Colonic mucosa (tissue), 4 donors: ENCODE measurements at regions not wholly inside any gene's neighbourhood (a gene's known extent, or its start where the extent isn't known, plus 50 kb on each side); places are given as distances from the start of the nearest gene placed in this dataset.
A peak's percentile ranks its signal among the peaks of the same experiment; 100 is the strongest.

Experiments
- DNase-seq: peaks from one replicate; pipeline ENCODE4 v3.0.0-alpha.2; 2020
- H3K27ac ChIP-seq: fragments of 200-600 bp; one replicate; pipeline ENCODE4 v1.8.0; 2021
- H3K27me3 ChIP-seq: fragments of 200-600 bp; one replicate; pipeline ENCODE4 v1.8.0; 2021
- H3K36me3 ChIP-seq: fragments of 200-600 bp; one replicate; pipeline ENCODE4 v1.8.0; 2021
- H3K4me1 ChIP-seq: fragments of 200-600 bp; one replicate; pipeline ENCODE4 v1.8.0; 2021; ENCODE audit warnings: mild to moderate bottlenecking
- H3K4me3 ChIP-seq: fragments of 200-600 bp; one replicate; pipeline ENCODE4 v1.8.0; 2021
- H3K9ac ChIP-seq, 2 donors: one replicate each; pipeline ENCODE4 v1.7.0; 2013; ENCODE audit warnings: control low read depth in 2 of 2, low read depth in 2 of 2, low read length in 2 of 2
- H3K9me3 ChIP-seq: fragments of 200-600 bp; one replicate; pipeline ENCODE4 v1.8.0; 2021
- intact Hi-C: fragments of 100-400 bp; cut with DNase I; formaldehyde crosslinking; loops from one replicate; pipeline ENCODE4 v1.14.1; 2022
- TF ChIP-seq, protein P1 (sequence below): fragments of 200-600 bp; IDR thresholded peaks from one replicate; pipeline ENCODE4 v1.8.0; 2022; ENCODE audit warnings: antibody characterized with exemption, mild to moderate bottlenecking
- donor health status: healthy.
- donor health status: DM: no; HTN: no; CAD: no.
- donor health status: DM: no; HTN: no; CAD: no.

- Histone ChIP-seq H3K36me3 (no peaks in the 10 kb centered on the region), H3K27me3 (no peaks in the 10 kb centered on the region), H3K4me3 (peak overlapping the region; percentile 19), H3K9ac (peak overlapping the region; percentile 56 to 75), H3K4me1 (peaks cover 11% of the 10 kb centered on the region), H3K9me3 (no peaks in the 10 kb centered on the region), H3K27ac (peak overlapping the region; percentile 84)
- DNase-seq = no peak
- TF ChIP-seq, protein P1, sequence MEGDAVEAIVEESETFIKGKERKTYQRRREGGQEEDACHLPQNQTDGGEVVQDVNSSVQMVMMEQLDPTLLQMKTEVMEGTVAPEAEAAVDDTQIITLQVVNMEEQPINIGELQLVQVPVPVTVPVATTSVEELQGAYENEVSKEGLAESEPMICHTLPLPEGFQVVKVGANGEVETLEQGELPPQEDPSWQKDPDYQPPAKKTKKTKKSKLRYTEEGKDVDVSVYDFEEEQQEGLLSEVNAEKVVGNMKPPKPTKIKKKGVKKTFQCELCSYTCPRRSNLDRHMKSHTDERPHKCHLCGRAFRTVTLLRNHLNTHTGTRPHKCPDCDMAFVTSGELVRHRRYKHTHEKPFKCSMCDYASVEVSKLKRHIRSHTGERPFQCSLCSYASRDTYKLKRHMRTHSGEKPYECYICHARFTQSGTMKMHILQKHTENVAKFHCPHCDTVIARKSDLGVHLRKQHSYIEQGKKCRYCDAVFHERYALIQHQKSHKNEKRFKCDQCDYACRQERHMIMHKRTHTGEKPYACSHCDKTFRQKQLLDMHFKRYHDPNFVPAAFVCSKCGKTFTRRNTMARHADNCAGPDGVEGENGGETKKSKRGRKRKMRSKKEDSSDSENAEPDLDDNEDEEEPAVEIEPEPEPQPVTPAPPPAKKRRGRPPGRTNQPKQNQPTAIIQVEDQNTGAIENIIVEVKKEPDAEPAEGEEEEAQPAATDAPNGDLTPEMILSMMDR = no peak
- intact Hi-C loops = loop anchor here (2.0 kb wide), 1 partner anchor 392 kb away; no protein-coding TSS in a partner anchor
These were observed 70.9 kb upstream of the ETS2 start for GRCh38 chr21:38734646-38735365.

DNA sequence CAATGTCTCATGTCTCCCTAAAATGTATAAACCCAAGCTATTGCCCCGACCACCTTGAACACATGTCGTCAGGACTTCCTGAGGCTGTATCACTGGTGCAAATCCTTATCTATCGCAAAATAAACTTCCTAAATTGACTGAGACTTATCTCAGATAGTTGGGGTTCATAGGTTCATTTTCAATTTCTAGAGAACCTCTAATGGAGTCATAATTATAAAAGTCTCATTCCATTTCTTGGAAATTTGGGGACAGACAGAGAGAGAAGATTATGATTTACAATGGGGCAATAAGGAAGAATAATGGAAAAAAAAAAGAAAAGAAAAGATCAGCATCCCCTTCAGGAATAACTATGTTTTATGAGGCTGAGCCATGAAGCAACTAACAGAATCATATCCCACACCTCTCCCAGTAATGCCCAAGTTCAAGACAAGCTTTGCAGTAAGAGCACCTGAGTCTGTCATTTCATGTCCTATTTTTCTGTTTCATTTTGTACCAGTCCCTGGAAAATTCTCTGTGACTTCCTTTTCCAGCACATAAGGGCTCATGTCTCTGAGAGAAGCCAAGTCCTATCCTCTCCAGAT is 70.0 kb upstream of the ETS2 start:
- no peak for DNase-seq
- peak overlapping the region; percentile 84 for H3K27ac ChIP-seq
- H3K9me3 ChIP-seq = no peaks in the 10 kb centered on the region
- no peak overlapping the region for H3K4me3 ChIP-seq
- intact Hi-C loops = loop anchor here (2.0 kb wide), 1 partner anchor 391 kb away; no protein-coding TSS in a partner anchor
- no peaks in the 10 kb centered on the region for H3K36me3 ChIP-seq
- TF ChIP-seq, protein P1 = no peak
- peak overlapping the region in 1 of 2 donors; percentile 36 for H3K9ac ChIP-seq
- H3K27me3 ChIP-seq = no peaks in the 10 kb centered on the region
- peaks cover 11% of the 10 kb centered on the region for H3K4me1 ChIP-seq

DNA sequence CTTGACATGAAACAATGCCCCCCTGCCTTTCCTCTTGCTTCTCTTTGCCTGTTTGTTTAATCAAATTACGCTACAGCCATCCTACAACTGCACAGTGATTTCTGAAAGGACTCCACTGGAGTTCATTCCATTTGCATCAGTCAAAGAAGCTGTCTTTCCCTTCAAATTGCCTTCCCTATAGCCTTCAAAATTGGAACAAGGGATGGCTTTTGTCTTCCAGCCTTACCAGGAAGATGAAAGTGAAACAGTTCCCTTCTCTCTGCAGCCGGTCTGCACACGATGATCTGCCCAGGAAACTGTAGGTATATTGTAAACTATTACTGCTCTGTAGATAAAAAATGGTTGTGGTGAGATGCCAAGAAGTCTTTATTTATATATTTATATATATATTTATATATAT is 65.6 kb upstream of the ETS2 start:
- H3K9me3 ChIP-seq = no peaks in the 10 kb centered on the region
- H3K9ac ChIP-seq = peak overlapping the region in 1 of 2 donors; percentile 57
- TF ChIP-seq, protein P1 = no peak
- no peaks in the 10 kb centered on the region for H3K36me3 ChIP-seq
- no peak for DNase-seq
- peaks cover 14% of the 10 kb centered on the region for H3K4me1 ChIP-seq
- peak overlapping the region; percentile 19 for H3K27ac ChIP-seq
- no peak overlapping the region for H3K4me3 ChIP-seq
- no peaks in the 10 kb centered on the region for H3K27me3 ChIP-seq
- intact Hi-C loops = no loop called here

GRCh38 chr21:38741092-38741949 is 64.4 kb upstream of the ETS2 start:
- intact Hi-C loops = no loop called here
- TF ChIP-seq, protein P1 = no peak
- peak overlapping the region; percentile 75 for H3K27ac ChIP-seq

GRCh38 chr21:38741950-38742256 is 63.8 kb upstream of the ETS2 start:
- Histone ChIP-seq H3K9me3 (no peaks in the 10 kb centered on the region), H3K9ac (peak overlapping the region in 1 of 2 donors; percentile 24), H3K4me1 (peaks cover 3% of the 10 kb centered on the region), H3K4me3 (no peak overlapping the region), H3K36me3 (no peaks in the 10 kb centered on the region), H3K27ac (peak overlapping the region; percentile 75), H3K27me3 (no peaks in the 10 kb centered on the region)
- intact Hi-C loops = no loop called here
- TF ChIP-seq, protein P1 = no peak
- DNase-seq = peak; percentile 57

More at GRCh38 chr21:38741092-38741949, 64.4 kb upstream of the ETS2 start:
- Histone ChIP-seq H3K27me3 (no peaks in the 10 kb centered on the region), H3K4me1 (peaks cover 3% of the 10 kb centered on the region), H3K9me3 (no peaks in the 10 kb centered on the region), H3K9ac (peak overlapping the region in 1 of 2 donors; percentile 24), H3K4me3 (no peak overlapping the region), H3K36me3 (no peaks in the 10 kb centered on the region)
- no peak for DNase-seq
